ENCODE measurements at regions not wholly inside any gene's neighbourhood (a gene's known extent, or its start where the extent isn't known, plus 50 kb on each side); places are given as distances from the start of the nearest gene placed in this dataset.

DNA sequence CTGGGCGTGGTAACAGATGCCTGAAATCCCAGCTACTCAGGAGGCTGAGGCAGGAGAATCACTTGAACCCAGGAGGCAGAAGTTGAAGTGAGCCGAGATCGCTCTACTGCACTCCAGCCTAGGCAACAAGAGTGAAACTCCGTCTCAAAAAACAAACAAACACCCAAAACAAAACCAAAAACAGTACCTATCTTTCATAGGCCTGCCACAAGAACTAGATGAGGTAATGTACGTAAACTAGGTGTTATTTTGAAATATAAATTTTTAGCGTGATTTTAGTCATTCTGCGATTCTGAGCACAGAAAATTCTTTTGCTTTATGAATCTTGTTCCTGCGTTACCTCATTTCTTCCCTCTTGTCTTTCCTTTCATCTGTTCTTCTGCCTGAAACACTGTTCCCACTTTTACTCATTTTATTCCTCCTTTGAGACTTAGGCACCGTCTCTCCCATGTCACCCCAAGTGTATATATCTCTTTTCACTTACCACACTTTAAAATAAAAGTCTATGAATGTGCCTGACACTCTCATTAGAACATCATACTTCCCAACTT lies 238.2 kb upstream of the HTR2A start:
- TF ChIP-seq, protein P1, sequence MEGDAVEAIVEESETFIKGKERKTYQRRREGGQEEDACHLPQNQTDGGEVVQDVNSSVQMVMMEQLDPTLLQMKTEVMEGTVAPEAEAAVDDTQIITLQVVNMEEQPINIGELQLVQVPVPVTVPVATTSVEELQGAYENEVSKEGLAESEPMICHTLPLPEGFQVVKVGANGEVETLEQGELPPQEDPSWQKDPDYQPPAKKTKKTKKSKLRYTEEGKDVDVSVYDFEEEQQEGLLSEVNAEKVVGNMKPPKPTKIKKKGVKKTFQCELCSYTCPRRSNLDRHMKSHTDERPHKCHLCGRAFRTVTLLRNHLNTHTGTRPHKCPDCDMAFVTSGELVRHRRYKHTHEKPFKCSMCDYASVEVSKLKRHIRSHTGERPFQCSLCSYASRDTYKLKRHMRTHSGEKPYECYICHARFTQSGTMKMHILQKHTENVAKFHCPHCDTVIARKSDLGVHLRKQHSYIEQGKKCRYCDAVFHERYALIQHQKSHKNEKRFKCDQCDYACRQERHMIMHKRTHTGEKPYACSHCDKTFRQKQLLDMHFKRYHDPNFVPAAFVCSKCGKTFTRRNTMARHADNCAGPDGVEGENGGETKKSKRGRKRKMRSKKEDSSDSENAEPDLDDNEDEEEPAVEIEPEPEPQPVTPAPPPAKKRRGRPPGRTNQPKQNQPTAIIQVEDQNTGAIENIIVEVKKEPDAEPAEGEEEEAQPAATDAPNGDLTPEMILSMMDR (IDR thresholded peaks at IDR 0.05; ENCODE audit: poor library complexity, severe bottlenecking): no peak
- TF ChIP-seq, protein P2, sequence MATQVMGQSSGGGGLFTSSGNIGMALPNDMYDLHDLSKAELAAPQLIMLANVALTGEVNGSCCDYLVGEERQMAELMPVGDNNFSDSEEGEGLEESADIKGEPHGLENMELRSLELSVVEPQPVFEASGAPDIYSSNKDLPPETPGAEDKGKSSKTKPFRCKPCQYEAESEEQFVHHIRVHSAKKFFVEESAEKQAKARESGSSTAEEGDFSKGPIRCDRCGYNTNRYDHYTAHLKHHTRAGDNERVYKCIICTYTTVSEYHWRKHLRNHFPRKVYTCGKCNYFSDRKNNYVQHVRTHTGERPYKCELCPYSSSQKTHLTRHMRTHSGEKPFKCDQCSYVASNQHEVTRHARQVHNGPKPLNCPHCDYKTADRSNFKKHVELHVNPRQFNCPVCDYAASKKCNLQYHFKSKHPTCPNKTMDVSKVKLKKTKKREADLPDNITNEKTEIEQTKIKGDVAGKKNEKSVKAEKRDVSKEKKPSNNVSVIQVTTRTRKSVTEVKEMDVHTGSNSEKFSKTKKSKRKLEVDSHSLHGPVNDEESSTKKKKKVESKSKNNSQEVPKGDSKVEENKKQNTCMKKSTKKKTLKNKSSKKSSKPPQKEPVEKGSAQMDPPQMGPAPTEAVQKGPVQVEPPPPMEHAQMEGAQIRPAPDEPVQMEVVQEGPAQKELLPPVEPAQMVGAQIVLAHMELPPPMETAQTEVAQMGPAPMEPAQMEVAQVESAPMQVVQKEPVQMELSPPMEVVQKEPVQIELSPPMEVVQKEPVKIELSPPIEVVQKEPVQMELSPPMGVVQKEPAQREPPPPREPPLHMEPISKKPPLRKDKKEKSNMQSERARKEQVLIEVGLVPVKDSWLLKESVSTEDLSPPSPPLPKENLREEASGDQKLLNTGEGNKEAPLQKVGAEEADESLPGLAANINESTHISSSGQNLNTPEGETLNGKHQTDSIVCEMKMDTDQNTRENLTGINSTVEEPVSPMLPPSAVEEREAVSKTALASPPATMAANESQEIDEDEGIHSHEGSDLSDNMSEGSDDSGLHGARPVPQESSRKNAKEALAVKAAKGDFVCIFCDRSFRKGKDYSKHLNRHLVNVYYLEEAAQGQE (IDR thresholded peaks at IDR 0.05; ENCODE audit: borderline replicate concordance): no peak
- no peak for TF ChIP-seq EZH2 (IDR thresholded peaks at IDR 0.05; ENCODE audit: borderline replicate concordance, insufficient read depth, low read length, poor library complexity, severe bottlenecking)
- TF ChIP-seq EP300 (conservative IDR thresholded peaks at IDR 0.05; ENCODE audit: poor library complexity, severe bottlenecking): no peak
- TF ChIP-seq RAD21 (conservative IDR thresholded peaks at IDR 0.05): no peak

All from neural cell (in vitro differentiated cells).